Aorta (tissue), 5 donors: ENCODE measurements at regions not wholly inside any gene's neighbourhood (a gene's known extent, or its start where the extent isn't known, plus 50 kb on each side); places are given as distances from the start of the nearest gene placed in this dataset.
"Not testable (repeated sequence)": the region's sequence is repeated elsewhere in the genome, so short reads cannot be mapped to it uniquely, and the experiment has no call there.

ENCODE experiments used
- ATAC-seq: fragments of 200-7000 bp; cut with Tn5 transposase; one replicate; pipeline ENCODE4 v1.9.1; 2022; ENCODE audit warnings: moderate library complexity; ENCODE audit not compliant: low FRiP score
- DNase-seq, 2 donors: peaks; one replicate each; pipeline ENCODE4 v3.0.0-alpha.2; 2020
- H3K27ac ChIP-seq, 2 donors: one replicate each; pipeline ENCODE4 v1.5.1; 2013; ENCODE audit warnings: low read length in 2 of 2, mild to moderate bottlenecking in 2 of 2, moderate library complexity in 2 of 2, control low read depth in 1 of 2, inconsistent platforms in 1 of 2, low read depth in 1 of 2
- H3K27me3 ChIP-seq, 2 donors: one replicate each; pipeline ENCODE4 v1.6.1; 2013; ENCODE audit warnings: control low read depth in 1 of 2, low read length in 1 of 2, mild to moderate bottlenecking in 1 of 2, moderate library complexity in 1 of 2; ENCODE audit not compliant: insufficient read depth in 2 of 2, control insufficient read depth in 1 of 2
- H3K36me3 ChIP-seq, 2 donors: one replicate each; pipeline ENCODE4 v1.6.1; 2013; ENCODE audit warnings: control low read depth in 1 of 2, low read length in 1 of 2, mild to moderate bottlenecking in 1 of 2; ENCODE audit not compliant: insufficient read depth in 2 of 2, control insufficient read depth in 1 of 2
- H3K4me1 ChIP-seq, 2 donors: one replicate each; pipeline ENCODE4 v1.6.1; 2013; ENCODE audit warnings: low read length in 2 of 2, control low read depth in 1 of 2, mild to moderate bottlenecking in 1 of 2, moderate library complexity in 1 of 2; ENCODE audit not compliant: insufficient read depth in 2 of 2, control insufficient read depth in 1 of 2
- H3K4me3 ChIP-seq, 2 donors: one replicate each; pipeline ENCODE4 v1.5.1; 2013; ENCODE audit warnings: low read length in 2 of 2, control low read depth in 1 of 2, mild to moderate bottlenecking in 1 of 2
- H3K9me3 ChIP-seq: one replicate; pipeline ENCODE4 v1.6.1; 2013; ENCODE audit warnings: mild to moderate bottlenecking, low read length; ENCODE audit not compliant: control insufficient read depth
- WGBS, 2 donors: extraction: QIAGEN DNeasy Blood & Tissue Kit; methylation state at CpG; one replicate each; pipeline ENCODE4 v1.1.7; 2013; 5-methylcytosine and 5-hydroxymethylcytosine counted together
- intact Hi-C, 2 donors: fragments of 100-400 bp; cut with DNase I; formaldehyde crosslinking; loops; one replicate each; pipeline versions ENCODE4 v1.14.2 to v1.15.0; 2022
- donor health status: healthy with polysubstance abuse.
- donor health status: Bipolar disorder and iron deficiency.
- donor health status: DM: no; HTN: no; CAD: no.
- donor health status: DM: no; HTN: no; CAD: no.
- donor health status: DM: yes; HTN: yes; CAD: no.

GRCh38 chr17:20676656-20677055 lies 97.1 kb downstream of the CDRT15L2 start:
- H3K27me3 ChIP-seq, DNase-seq, H3K9me3 ChIP-seq, intact Hi-C loops, H3K4me3 ChIP-seq, ATAC-seq, H3K27ac ChIP-seq, H3K4me1 ChIP-seq, H3K36me3 ChIP-seq: not testable (repeated sequence)
- whole genome bisulfite sequencing, 2 donors: 55 to 65% methylated on average over 1 of the region's 1 CpG

DNA sequence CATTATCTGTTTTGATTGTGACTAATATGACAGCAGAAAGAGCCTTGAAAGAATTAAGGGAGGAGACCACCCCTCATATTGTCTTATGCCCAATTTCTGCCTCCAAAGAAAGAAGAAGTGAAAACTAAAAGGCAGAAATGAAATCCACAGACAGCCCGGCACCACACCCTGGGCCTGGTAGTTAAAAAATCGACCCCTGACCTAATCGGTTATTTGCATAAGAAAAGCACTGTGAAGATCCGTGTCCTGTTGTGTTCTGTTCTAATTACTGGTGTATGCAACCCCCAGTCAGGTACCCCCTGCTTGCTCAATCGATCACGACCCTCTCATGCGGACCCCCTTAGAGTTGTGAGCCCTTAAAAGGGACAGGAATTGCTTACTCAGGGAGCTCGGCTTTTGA lies 97.9 kb downstream of the CDRT15L2 start:
- intact Hi-C loops, H3K27me3 ChIP-seq, H3K9me3 ChIP-seq, H3K27ac ChIP-seq, ATAC-seq, DNase-seq, H3K4me1 ChIP-seq, H3K4me3 ChIP-seq, H3K36me3 ChIP-seq: not testable (repeated sequence)
- WGBS, 2 donors: 86 to 87% methylated on average over 8 of the region's 8 CpGs

GRCh38 chr17:20678424-20678823 lies 98.9 kb downstream of the CDRT15L2 start:
- ATAC-seq, H3K4me3 ChIP-seq, DNase-seq, H3K27ac ChIP-seq, H3K27me3 ChIP-seq, H3K9me3 ChIP-seq, H3K36me3 ChIP-seq, intact Hi-C loops, H3K4me1 ChIP-seq: not testable (repeated sequence)
- WGBS, 2 donors: 85 to 86% methylated on average over 5 of the region's 5 CpGs

GRCh38 chr17:20681746-20682722 lies 102.5 kb downstream of the CDRT15L2 start:
- DNase-seq, H3K9me3 ChIP-seq, ATAC-seq, H3K27ac ChIP-seq, H3K4me1 ChIP-seq, H3K4me3 ChIP-seq, H3K27me3 ChIP-seq, H3K36me3 ChIP-seq, intact Hi-C loops: not testable (repeated sequence)
- 70 to 74% methylated on average over 8 of the region's 8 CpGs for WGBS, 2 donors

DNA sequence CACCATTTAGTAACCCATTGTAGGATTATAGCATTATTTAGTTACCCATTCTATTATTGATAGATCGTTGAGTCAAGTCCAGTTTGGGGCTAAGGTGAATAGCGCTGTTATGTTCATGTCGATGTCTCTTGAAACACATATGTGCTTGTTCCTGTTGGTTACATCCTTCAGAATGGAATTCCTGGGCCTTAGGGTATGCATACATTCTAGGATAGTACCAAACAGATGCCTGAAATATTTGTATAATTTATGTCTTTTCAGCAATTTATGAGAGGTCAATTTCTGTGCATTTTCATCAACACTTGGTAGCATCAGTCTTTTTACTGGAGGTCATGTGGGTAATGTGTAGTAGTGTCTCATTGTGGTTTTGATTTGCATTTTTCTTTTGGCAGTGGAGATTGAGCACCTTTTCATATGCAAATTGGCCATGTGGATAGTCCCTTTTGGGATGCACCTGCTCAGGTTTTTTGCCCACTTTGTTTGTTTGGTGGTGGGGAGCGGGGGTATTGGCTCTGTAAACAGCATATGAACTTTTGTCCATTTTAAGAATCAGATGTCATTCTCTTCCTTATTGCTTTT lies 104.2 kb downstream of the CDRT15L2 start:
- H3K27me3 ChIP-seq, H3K4me1 ChIP-seq, ATAC-seq, H3K4me3 ChIP-seq, H3K27ac ChIP-seq, intact Hi-C loops, H3K36me3 ChIP-seq, DNase-seq, H3K9me3 ChIP-seq: not testable (repeated sequence)
- 92 to 96% methylated on average over 3 of the region's 4 CpGs for WGBS, 2 donors

- H3K9me3 ChIP-seq, DNase-seq, H3K27me3 ChIP-seq, H3K4me1 ChIP-seq, H3K27ac ChIP-seq, intact Hi-C loops, H3K36me3 ChIP-seq, H3K4me3 ChIP-seq, ATAC-seq: not testable (repeated sequence)
- 96 to 97% methylated on average over 16 to 28 of the region's 32 CpGs for WGBS, 2 donors
Observed at GRCh38 chr17:20684975-20685374, 105.5 kb downstream of the CDRT15L2 start.

- H3K4me3 ChIP-seq, H3K27me3 ChIP-seq, H3K36me3 ChIP-seq, ATAC-seq, H3K4me1 ChIP-seq, H3K27ac ChIP-seq, H3K9me3 ChIP-seq, intact Hi-C loops, DNase-seq: not testable (repeated sequence)
- no CpG with 5 or more reads among the region's 2 CpGs for WGBS, 2 donors
Observed at GRCh38 chr17:20687584-20687983, 108.1 kb downstream of the CDRT15L2 start.

GRCh38 chr17:20689170-20689749 lies 109.7 kb downstream of the CDRT15L2 start:
- H3K4me1 ChIP-seq, ATAC-seq, DNase-seq, H3K36me3 ChIP-seq, H3K9me3 ChIP-seq, H3K27ac ChIP-seq, H3K4me3 ChIP-seq, intact Hi-C loops, H3K27me3 ChIP-seq: not testable (repeated sequence)
- WGBS, 2 donors: 35 to 37% methylated on average over 10 of the region's 10 CpGs
